ENCODE measurements at regions not wholly inside any gene's neighbourhood (a gene's known extent, or its start where the extent isn't known, plus 50 kb on each side); places are given as distances from the start of the nearest gene placed in this dataset.

DNA sequence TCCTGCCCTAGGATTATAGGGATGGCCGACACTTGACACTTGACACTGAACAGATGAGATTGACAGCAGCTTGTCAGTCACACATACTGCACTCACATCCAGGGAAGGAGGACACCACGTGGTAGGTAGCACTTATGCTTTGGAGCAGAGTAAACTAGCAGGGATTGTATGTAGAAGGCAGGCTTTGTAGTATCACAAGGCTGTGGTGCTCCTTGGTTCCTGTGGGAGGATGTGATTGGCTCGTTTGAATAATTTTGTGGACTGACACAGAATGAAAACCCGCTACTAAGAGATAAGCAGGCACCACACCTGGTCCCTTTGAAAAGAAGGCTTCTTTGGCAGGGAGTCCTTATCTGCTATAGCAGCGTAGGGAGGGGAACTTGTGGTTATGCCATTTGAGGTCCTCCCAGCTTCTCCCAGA lies 63.6 kb upstream of the IL12B start:
- no peak overlapping the region for H3K4me3 ChIP-seq (replicated peaks; ENCODE audit: insufficient read depth, low read length)
- no peaks in the 10 kb centered on the region for H3K27me3 ChIP-seq (ENCODE audit: insufficient read depth, poor library complexity, severe bottlenecking)
- no peak overlapping the region for H3K27ac ChIP-seq (replicated peaks)
- peak in 1 of 2 experiments; percentile 57 for DNase-seq (ENCODE audit: low read depth in 1 of 2, low spot score in 1 of 2)
- TF ChIP-seq, protein P1, sequence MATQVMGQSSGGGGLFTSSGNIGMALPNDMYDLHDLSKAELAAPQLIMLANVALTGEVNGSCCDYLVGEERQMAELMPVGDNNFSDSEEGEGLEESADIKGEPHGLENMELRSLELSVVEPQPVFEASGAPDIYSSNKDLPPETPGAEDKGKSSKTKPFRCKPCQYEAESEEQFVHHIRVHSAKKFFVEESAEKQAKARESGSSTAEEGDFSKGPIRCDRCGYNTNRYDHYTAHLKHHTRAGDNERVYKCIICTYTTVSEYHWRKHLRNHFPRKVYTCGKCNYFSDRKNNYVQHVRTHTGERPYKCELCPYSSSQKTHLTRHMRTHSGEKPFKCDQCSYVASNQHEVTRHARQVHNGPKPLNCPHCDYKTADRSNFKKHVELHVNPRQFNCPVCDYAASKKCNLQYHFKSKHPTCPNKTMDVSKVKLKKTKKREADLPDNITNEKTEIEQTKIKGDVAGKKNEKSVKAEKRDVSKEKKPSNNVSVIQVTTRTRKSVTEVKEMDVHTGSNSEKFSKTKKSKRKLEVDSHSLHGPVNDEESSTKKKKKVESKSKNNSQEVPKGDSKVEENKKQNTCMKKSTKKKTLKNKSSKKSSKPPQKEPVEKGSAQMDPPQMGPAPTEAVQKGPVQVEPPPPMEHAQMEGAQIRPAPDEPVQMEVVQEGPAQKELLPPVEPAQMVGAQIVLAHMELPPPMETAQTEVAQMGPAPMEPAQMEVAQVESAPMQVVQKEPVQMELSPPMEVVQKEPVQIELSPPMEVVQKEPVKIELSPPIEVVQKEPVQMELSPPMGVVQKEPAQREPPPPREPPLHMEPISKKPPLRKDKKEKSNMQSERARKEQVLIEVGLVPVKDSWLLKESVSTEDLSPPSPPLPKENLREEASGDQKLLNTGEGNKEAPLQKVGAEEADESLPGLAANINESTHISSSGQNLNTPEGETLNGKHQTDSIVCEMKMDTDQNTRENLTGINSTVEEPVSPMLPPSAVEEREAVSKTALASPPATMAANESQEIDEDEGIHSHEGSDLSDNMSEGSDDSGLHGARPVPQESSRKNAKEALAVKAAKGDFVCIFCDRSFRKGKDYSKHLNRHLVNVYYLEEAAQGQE (IDR thresholded peaks at IDR 0.05; ENCODE audit: insufficient replicate concordance, low read depth): no peak
- TF ChIP-seq, protein P2, sequence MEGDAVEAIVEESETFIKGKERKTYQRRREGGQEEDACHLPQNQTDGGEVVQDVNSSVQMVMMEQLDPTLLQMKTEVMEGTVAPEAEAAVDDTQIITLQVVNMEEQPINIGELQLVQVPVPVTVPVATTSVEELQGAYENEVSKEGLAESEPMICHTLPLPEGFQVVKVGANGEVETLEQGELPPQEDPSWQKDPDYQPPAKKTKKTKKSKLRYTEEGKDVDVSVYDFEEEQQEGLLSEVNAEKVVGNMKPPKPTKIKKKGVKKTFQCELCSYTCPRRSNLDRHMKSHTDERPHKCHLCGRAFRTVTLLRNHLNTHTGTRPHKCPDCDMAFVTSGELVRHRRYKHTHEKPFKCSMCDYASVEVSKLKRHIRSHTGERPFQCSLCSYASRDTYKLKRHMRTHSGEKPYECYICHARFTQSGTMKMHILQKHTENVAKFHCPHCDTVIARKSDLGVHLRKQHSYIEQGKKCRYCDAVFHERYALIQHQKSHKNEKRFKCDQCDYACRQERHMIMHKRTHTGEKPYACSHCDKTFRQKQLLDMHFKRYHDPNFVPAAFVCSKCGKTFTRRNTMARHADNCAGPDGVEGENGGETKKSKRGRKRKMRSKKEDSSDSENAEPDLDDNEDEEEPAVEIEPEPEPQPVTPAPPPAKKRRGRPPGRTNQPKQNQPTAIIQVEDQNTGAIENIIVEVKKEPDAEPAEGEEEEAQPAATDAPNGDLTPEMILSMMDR (IDR thresholded peaks at IDR 0.05; ENCODE audit: insufficient read depth, low read length): no peak
- TF ChIP-seq POLR2AphosphoS5 (IDR thresholded peaks at IDR 0.05; ENCODE audit: low read depth) (peak; percentile 80), GABPA (IDR thresholded peaks at IDR 0.05; ENCODE audit: low read depth) (no peak), SPI1 (IDR thresholded peaks at IDR 0.05; ENCODE audit: borderline replicate concordance, low read depth) (peak; percentile 11; the same call in 1 of the 2 replicates)

DNA sequence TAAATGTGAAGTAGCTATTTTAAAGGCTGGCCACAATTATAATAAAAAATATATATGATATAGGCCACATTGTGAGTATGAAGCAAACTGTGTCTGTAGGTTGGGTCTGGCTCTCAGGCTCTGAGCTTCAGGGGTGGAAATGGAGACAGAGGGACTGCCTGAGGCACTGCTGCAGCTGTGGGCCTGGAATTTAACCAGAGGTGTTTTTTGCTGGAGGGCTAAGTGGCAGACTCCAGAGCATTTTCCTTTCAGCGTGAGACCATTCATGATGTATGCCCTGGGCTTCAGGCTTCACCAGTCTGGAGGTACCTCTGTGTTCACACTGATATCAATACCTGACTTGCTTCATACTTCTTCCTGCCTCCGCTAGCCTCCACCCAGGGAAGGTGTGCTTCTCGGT lies 64.9 kb upstream of the IL12B start:
- DNase-seq (ENCODE audit: low read depth in 1 of 2, low spot score in 1 of 2): no peak
- TF ChIP-seq, protein P1 (IDR thresholded peaks at IDR 0.05; ENCODE audit: insufficient replicate concordance, low read depth): no peak
- TF ChIP-seq, protein P2 (IDR thresholded peaks at IDR 0.05; ENCODE audit: insufficient read depth, low read length): no peak
- TF ChIP-seq SPI1 (IDR thresholded peaks at IDR 0.05; ENCODE audit: borderline replicate concordance, low read depth) (no peak), POLR2AphosphoS5 (IDR thresholded peaks at IDR 0.05; ENCODE audit: low read depth) (no peak), GABPA (IDR thresholded peaks at IDR 0.05; ENCODE audit: low read depth) (no peak)

DNA sequence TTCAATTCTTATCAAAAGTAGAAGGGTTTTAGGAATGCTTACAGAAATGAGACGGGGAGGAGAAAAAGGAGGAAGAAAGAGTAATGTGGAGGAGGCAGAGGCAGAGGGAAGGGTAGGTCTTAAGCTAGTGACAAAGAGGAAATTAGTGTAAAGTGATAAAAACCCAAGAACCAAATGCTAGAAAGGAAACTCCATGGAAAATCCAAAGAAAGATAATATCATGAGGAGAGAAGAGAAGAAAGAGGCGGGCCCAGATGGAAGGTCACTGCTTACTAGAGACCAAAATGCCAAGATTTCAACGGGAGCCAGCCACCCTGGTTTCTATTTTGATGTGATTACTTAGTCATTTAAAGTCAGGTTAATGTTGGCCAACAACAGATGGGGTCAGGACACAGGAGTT lies 68.6 kb upstream of the IL12B start:
- DNase-seq (ENCODE audit: low read depth in 1 of 2, low spot score in 1 of 2): no peak
- Histone ChIP-seq H3K4me3 (replicated peaks; ENCODE audit: insufficient read depth, low read length) (no peak overlapping the region), H3K27me3 (ENCODE audit: insufficient read depth, poor library complexity, severe bottlenecking) (no peaks in the 10 kb centered on the region), H3K27ac (replicated peaks) (no peak overlapping the region)
- TF ChIP-seq SPI1 (IDR thresholded peaks at IDR 0.05; ENCODE audit: borderline replicate concordance, low read depth): no peak
- TF ChIP-seq, protein P2 (IDR thresholded peaks at IDR 0.05; ENCODE audit: insufficient read depth, low read length): no peak
- TF ChIP-seq GABPA (IDR thresholded peaks at IDR 0.05; ENCODE audit: low read depth): no peak

More for the DNA sequence above, 64.9 kb upstream of the IL12B start:
- Histone ChIP-seq H3K4me3 (replicated peaks; ENCODE audit: insufficient read depth, low read length) (no peak overlapping the region), H3K27ac (replicated peaks) (no peak overlapping the region), H3K27me3 (ENCODE audit: insufficient read depth, poor library complexity, severe bottlenecking) (no peaks in the 10 kb centered on the region)

DNA sequence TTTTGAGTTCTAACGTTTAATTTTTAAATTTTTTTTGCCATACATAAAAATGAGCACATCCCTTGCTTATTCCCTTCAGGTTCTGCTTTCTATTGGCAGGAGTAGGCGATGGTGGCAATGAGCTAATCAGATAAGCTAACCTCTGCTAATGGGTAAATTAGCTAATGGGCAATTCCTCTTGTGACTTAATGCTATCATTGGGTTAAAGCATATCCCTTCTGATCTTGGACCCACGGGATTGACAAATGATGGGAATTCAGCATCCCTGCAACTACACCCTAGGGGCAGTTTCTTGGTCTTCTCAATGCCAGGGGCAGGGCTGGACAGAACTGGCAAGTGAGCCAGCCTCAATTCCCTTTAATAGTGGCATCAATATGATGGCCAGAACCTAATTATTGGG lies 70.2 kb upstream of the IL12B start:
- Histone ChIP-seq H3K4me3 (replicated peaks; ENCODE audit: insufficient read depth, low read length) (no peak overlapping the region), H3K27ac (replicated peaks) (no peak overlapping the region), H3K27me3 (ENCODE audit: insufficient read depth, poor library complexity, severe bottlenecking) (no peaks in the 10 kb centered on the region)
- TF ChIP-seq GABPA (IDR thresholded peaks at IDR 0.05; ENCODE audit: low read depth): no peak
- TF ChIP-seq, protein P2 (IDR thresholded peaks at IDR 0.05; ENCODE audit: insufficient read depth, low read length): no peak
- no peak for TF ChIP-seq POLR2AphosphoS5 (IDR thresholded peaks at IDR 0.05; ENCODE audit: low read depth)
- TF ChIP-seq, protein P1 (IDR thresholded peaks at IDR 0.05; ENCODE audit: insufficient replicate concordance, low read depth): no peak
- DNase-seq (ENCODE audit: low read depth in 1 of 2, low spot score in 1 of 2): no peak
